ENCODE measurements at regions not wholly inside any gene's neighbourhood (a gene's known extent, or its start where the extent isn't known, plus 50 kb on each side); places are given as distances from the start of the nearest gene placed in this dataset.
"Not testable (repeated sequence)": the region's sequence is repeated elsewhere in the genome, so short reads cannot be mapped to it uniquely, and the experiment has no call there.

DNA sequence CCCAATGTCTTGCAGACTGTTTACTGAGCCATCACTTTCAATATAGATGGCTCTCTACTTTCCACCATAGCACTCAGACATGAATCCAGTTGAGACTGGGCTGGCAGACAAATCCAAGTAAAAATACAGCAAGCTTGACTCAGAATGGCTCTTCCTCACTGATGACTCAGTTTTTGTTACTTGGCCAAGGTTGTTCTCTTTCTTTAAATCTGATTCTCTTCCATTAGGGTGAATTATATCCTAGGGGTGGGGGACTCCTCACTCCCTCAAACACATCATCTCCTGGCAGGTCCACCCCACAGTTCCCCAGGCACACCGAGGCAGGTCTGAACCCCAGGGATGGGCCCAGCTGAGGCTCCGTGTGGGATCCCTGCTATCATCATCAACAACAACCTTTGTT is 157.9 kb downstream of the MEX3B start (continued):
- TF ChIP-seq, protein P1, sequence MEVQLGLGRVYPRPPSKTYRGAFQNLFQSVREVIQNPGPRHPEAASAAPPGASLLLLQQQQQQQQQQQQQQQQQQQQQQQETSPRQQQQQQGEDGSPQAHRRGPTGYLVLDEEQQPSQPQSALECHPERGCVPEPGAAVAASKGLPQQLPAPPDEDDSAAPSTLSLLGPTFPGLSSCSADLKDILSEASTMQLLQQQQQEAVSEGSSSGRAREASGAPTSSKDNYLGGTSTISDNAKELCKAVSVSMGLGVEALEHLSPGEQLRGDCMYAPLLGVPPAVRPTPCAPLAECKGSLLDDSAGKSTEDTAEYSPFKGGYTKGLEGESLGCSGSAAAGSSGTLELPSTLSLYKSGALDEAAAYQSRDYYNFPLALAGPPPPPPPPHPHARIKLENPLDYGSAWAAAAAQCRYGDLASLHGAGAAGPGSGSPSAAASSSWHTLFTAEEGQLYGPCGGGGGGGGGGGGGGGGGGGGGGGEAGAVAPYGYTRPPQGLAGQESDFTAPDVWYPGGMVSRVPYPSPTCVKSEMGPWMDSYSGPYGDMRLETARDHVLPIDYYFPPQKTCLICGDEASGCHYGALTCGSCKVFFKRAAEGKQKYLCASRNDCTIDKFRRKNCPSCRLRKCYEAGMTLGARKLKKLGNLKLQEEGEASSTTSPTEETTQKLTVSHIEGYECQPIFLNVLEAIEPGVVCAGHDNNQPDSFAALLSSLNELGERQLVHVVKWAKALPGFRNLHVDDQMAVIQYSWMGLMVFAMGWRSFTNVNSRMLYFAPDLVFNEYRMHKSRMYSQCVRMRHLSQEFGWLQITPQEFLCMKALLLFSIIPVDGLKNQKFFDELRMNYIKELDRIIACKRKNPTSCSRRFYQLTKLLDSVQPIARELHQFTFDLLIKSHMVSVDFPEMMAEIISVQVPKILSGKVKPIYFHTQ (CRISPR knock-in tag; IDR thresholded peaks at IDR 0.05), result no peak
- TF ChIP-seq, protein P2, sequence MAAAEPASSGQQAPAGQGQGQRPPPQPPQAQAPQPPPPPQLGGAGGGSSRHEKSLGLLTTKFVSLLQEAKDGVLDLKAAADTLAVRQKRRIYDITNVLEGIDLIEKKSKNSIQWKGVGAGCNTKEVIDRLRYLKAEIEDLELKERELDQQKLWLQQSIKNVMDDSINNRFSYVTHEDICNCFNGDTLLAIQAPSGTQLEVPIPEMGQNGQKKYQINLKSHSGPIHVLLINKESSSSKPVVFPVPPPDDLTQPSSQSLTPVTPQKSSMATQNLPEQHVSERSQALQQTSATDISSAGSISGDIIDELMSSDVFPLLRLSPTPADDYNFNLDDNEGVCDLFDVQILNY (CRISPR knock-in tag; IDR thresholded peaks at IDR 0.05), result no peak
- no peak for TF ChIP-seq JUN (CRISPR knock-in tag; IDR thresholded peaks at IDR 0.05)
- TF ChIP-seq ESRRA (CRISPR knock-in tag; IDR thresholded peaks at IDR 0.05; ENCODE audit: borderline replicate concordance), result no peak

DNA sequence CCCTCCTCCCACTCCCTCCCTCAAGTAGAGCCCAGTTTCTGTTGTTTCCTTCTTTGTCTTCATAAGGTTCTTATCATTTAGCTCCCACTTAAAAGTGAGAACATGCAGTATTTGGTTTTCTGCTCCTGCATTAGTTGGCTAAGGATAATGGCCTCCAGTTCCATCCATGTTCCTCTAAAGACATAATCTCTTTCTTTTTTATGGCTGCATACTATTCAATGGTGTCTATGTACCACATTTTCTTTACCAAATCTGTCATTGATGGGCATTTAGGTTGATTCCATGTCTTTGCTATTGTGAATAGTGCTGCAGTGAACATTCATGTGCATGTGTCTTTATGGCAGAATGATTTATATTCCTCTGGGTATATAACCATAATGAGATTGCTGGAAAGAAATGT is 158.6 kb downstream of the MEX3B start:
- H3K4me3 Mint-ChIP-seq; H3K27ac Mint-ChIP-seq; POLR2A ChIA-PET; ATAC-seq; H3K36me3 Mint-ChIP-seq; DNase-seq (ENCODE audit: low spot score); CTCF ChIA-PET; H3K27me3 Mint-ChIP-seq (ENCODE audit: low read depth): not testable (repeated sequence)
- H3K4me1 Mint-ChIP-seq, result peaks cover 16% of the 10 kb centered on the region
- peaks cover 12% of the 10 kb centered on the region for H3K9me3 Mint-ChIP-seq

DNA sequence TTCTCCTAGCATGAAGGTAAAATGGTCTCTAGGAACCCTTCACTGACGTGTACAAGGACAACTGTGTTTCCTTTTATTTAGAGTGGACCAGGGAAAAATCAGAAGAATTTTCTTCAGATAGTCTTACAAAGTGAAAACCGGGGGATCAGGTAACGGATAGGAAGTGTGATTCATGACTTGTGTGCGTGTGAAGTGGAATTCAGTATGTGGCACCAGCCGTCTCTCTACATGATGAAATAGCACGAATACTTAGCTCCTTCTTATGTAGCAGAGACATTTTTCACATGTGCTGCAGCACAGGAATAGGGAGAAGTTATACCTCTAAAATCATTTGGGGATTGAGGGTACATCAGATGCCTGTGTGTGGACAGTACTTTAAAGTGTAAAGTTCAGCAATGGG is 159.2 kb downstream of the MEX3B start:
- no peak overlapping the region for H3K4me3 Mint-ChIP-seq
- no peaks in the 10 kb centered on the region for H3K27me3 Mint-ChIP-seq (ENCODE audit: low read depth)
- peaks cover 12% of the 10 kb centered on the region for H3K9me3 Mint-ChIP-seq
- POLR2A ChIA-PET, result no interaction called here
- H3K27ac Mint-ChIP-seq, result no peak overlapping the region
- no peak for DNase-seq (ENCODE audit: low spot score)
- peaks cover 16% of the 10 kb centered on the region for H3K4me1 Mint-ChIP-seq
- no peak for ATAC-seq
- H3K36me3 Mint-ChIP-seq, result peaks cover 2% of the 10 kb centered on the region; the same call in 1 of the 2 replicates
- CTCF ChIA-PET, result no interaction called here
- TF ChIP-seq GRHL2 (CRISPR knock-in tag; IDR thresholded peaks at IDR 0.05; ENCODE audit: insufficient replicate concordance, severe bottlenecking) (no peak), ESRRA (CRISPR knock-in tag; IDR thresholded peaks at IDR 0.05; ENCODE audit: borderline replicate concordance) (no peak), ZNF138 (CRISPR knock-in tag; conservative IDR thresholded peaks at IDR 0.05) (no peak), IRF2 (CRISPR knock-in tag; IDR thresholded peaks at IDR 0.05; ENCODE audit: borderline replicate concordance, low read depth) (no peak), OVOL2 (CRISPR knock-in tag; IDR thresholded peaks at IDR 0.05; ENCODE audit: borderline replicate concordance) (no peak), ATF1 (CRISPR knock-in tag; IDR thresholded peaks at IDR 0.05) (no peak)
- TF ChIP-seq, protein P3, sequence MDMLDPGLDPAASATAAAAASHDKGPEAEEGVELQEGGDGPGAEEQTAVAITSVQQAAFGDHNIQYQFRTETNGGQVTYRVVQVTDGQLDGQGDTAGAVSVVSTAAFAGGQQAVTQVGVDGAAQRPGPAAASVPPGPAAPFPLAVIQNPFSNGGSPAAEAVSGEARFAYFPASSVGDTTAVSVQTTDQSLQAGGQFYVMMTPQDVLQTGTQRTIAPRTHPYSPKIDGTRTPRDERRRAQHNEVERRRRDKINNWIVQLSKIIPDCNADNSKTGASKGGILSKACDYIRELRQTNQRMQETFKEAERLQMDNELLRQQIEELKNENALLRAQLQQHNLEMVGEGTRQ (CRISPR knock-in tag; IDR thresholded peaks at IDR 0.05), result no peak
- TF ChIP-seq, protein P4, sequence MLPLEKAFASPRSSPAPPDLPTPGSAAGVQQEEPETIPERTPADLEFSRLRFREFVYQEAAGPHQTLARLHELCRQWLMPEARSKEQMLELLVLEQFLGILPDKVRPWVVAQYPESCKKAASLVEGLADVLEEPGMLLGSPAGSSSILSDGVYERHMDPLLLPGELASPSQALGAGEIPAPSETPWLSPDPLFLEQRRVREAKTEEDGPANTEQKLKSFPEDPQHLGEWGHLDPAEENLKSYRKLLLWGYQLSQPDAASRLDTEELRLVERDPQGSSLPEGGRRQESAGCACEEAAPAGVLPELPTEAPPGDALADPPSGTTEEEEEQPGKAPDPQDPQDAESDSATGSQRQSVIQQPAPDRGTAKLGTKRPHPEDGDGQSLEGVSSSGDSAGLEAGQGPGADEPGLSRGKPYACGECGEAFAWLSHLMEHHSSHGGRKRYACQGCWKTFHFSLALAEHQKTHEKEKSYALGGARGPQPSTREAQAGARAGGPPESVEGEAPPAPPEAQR (CRISPR knock-in tag; IDR thresholded peaks at IDR 0.05), result no peak
- TF ChIP-seq, protein P5, sequence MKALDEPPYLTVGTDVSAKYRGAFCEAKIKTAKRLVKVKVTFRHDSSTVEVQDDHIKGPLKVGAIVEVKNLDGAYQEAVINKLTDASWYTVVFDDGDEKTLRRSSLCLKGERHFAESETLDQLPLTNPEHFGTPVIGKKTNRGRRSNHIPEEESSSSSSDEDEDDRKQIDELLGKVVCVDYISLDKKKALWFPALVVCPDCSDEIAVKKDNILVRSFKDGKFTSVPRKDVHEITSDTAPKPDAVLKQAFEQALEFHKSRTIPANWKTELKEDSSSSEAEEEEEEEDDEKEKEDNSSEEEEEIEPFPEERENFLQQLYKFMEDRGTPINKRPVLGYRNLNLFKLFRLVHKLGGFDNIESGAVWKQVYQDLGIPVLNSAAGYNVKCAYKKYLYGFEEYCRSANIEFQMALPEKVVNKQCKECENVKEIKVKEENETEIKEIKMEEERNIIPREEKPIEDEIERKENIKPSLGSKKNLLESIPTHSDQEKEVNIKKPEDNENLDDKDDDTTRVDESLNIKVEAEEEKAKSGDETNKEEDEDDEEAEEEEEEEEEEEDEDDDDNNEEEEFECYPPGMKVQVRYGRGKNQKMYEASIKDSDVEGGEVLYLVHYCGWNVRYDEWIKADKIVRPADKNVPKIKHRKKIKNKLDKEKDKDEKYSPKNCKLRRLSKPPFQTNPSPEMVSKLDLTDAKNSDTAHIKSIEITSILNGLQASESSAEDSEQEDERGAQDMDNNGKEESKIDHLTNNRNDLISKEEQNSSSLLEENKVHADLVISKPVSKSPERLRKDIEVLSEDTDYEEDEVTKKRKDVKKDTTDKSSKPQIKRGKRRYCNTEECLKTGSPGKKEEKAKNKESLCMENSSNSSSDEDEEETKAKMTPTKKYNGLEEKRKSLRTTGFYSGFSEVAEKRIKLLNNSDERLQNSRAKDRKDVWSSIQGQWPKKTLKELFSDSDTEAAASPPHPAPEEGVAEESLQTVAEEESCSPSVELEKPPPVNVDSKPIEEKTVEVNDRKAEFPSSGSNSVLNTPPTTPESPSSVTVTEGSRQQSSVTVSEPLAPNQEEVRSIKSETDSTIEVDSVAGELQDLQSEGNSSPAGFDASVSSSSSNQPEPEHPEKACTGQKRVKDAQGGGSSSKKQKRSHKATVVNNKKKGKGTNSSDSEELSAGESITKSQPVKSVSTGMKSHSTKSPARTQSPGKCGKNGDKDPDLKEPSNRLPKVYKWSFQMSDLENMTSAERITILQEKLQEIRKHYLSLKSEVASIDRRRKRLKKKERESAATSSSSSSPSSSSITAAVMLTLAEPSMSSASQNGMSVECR (CRISPR knock-in tag; IDR thresholded peaks at IDR 0.05; ENCODE audit: borderline replicate concordance), result no peak
- TF ChIP-seq, protein P6, sequence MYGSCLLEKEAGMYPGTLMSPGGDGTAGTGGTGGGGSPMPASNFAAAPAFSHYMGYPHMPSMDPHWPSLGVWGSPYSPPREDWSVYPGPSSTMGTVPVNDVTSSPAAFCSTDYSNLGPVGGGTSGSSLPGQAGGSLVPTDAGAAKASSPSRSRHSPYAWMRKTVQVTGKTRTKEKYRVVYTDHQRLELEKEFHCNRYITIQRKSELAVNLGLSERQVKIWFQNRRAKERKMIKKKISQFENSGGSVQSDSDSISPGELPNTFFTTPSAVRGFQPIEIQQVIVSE (CRISPR knock-in tag; IDR thresholded peaks at IDR 0.05; ENCODE audit: borderline replicate concordance), result no peak
